ENCODE measurements at regions not wholly inside any gene's neighbourhood (a gene's known extent, or its start where the extent isn't known, plus 50 kb on each side); places are given as distances from the start of the nearest gene placed in this dataset.
"Not testable (repeated sequence)": the region's sequence is repeated elsewhere in the genome, so short reads cannot be mapped to it uniquely, and the experiment has no call there.

GRCh38 chr2:16071039-16071864 is 130.9 kb downstream of the MYCN start:
- DNase-seq: no peak

- no peak for DNase-seq
These were observed 130.3 kb downstream of the MYCN start for GRCh38 chr2:16070648-16070971.

- no peak for DNase-seq
These were observed 129.7 kb downstream of the MYCN start for GRCh38 chr2:16069933-16070647.

GRCh38 chr2:16069663-16069932 is 129.2 kb downstream of the MYCN start:
- DNase-seq: no peak

- DNase-seq: no peak
These were observed 128.2 kb downstream of the MYCN start for GRCh38 chr2:16068552-16068940.

- DNase-seq: no peak
These were observed 127.7 kb downstream of the MYCN start for GRCh38 chr2:16067866-16068551.

GRCh38 chr2:16067444-16067843 is 127.1 kb downstream of the MYCN start:
- no peak for DNase-seq

GRCh38 chr2:16067037-16067406 is 126.7 kb downstream of the MYCN start:
- DNase-seq: no peak

GRCh38 chr2:16066261-16067036 is 126.1 kb downstream of the MYCN start:
- no peak for DNase-seq

GRCh38 chr2:16065272-16066069 is 125.1 kb downstream of the MYCN start:
- DNase-seq: not testable (repeated sequence)

- DNase-seq: no peak
These were observed 124.4 kb downstream of the MYCN start for GRCh38 chr2:16064745-16065144.

GRCh38 chr2:16063955-16064633 is 123.7 kb downstream of the MYCN start:
- no peak for DNase-seq

- DNase-seq: no peak
These were observed 123.0 kb downstream of the MYCN start for GRCh38 chr2:16063251-16063850.

- no peak for DNase-seq
These were observed 122.3 kb downstream of the MYCN start for GRCh38 chr2:16062471-16063250.

GRCh38 chr2:16061441-16062217 is 121.3 kb downstream of the MYCN start:
- no peak for DNase-seq

- no peak for DNase-seq
These were observed 120.6 kb downstream of the MYCN start for GRCh38 chr2:16060936-16061338.

GRCh38 chr2:16060125-16060935 is 120.0 kb downstream of the MYCN start:
- no peak for DNase-seq

- no peak for DNase-seq
These were observed 119.2 kb downstream of the MYCN start for GRCh38 chr2:16059393-16060016.
